ENCODE measurements at regions not wholly inside any gene's neighbourhood (a gene's known extent, or its start where the extent isn't known, plus 50 kb on each side); places are given as distances from the start of the nearest gene placed in this dataset.
A peak's percentile ranks its signal among the peaks of the same experiment; 100 is the strongest.

GRCh38 chr2:173556816-173557215 lies 202.1 kb downstream of the CDCA7 start:
- Histone ChIP-seq H3K27me3 (no peaks in the 10 kb centered on the region), H3K4me1 (no peaks in the 10 kb centered on the region), H3K9me3 (no peaks in the 10 kb centered on the region), H3K36me3 (no peaks in the 10 kb centered on the region), H3K27ac (no peak overlapping the region), H3K9ac (ENCODE audit: low read depth in 2 of 2, low read length in 2 of 2) (no peak overlapping the region), H3K4me3 (no peak overlapping the region)
- TF ChIP-seq CTCF (IDR thresholded peaks at IDR 0.05), result no peak
- DNase-seq, result no peak
- intact Hi-C loops (cut with DNase I), result no loop called here

GRCh38 chr2:173557497-173557896 lies 202.8 kb downstream of the CDCA7 start:
- intact Hi-C loops (cut with DNase I), result no loop called here
- TF ChIP-seq CTCF (IDR thresholded peaks at IDR 0.05), result no peak
- Histone ChIP-seq H3K4me3 (no peak overlapping the region), H3K9ac (ENCODE audit: low read depth in 2 of 2, low read length in 2 of 2) (no peak overlapping the region), H3K36me3 (no peaks in the 10 kb centered on the region), H3K27ac (no peak overlapping the region), H3K4me1 (no peaks in the 10 kb centered on the region), H3K9me3 (no peaks in the 10 kb centered on the region), H3K27me3 (no peaks in the 10 kb centered on the region)
- DNase-seq, result no peak

GRCh38 chr2:173567493-173567892 lies 212.8 kb downstream of the CDCA7 start:
- H3K36me3 ChIP-seq, result no peaks in the 10 kb centered on the region
- no peak overlapping the region for H3K9ac ChIP-seq (ENCODE audit: low read depth in 2 of 2, low read length in 2 of 2)
- H3K27ac ChIP-seq, result no peak overlapping the region
- intact Hi-C loops (cut with DNase I), result loop anchor here (5.0 kb wide), 1 partner anchor 165 kb away; no protein-coding TSS in a partner anchor
- DNase-seq, result no peak
- TF ChIP-seq CTCF (IDR thresholded peaks at IDR 0.05), result no peak
- no peaks in the 10 kb centered on the region for H3K27me3 ChIP-seq
- H3K4me1 ChIP-seq, result no peaks in the 10 kb centered on the region
- no peaks in the 10 kb centered on the region for H3K9me3 ChIP-seq
- H3K4me3 ChIP-seq, result no peak overlapping the region

GRCh38 chr2:173568054-173568453 lies 213.4 kb downstream of the CDCA7 start:
- no peak for TF ChIP-seq CTCF (IDR thresholded peaks at IDR 0.05)
- Histone ChIP-seq H3K9me3 (no peaks in the 10 kb centered on the region), H3K9ac (ENCODE audit: low read depth in 2 of 2, low read length in 2 of 2) (no peak overlapping the region), H3K27me3 (no peaks in the 10 kb centered on the region), H3K4me3 (no peak overlapping the region), H3K4me1 (no peaks in the 10 kb centered on the region), H3K27ac (no peak overlapping the region), H3K36me3 (no peaks in the 10 kb centered on the region)
- intact Hi-C loops (cut with DNase I), result loop anchor here (5.0 kb wide), 1 partner anchor 166 kb away; no protein-coding TSS in a partner anchor
- DNase-seq, result peak; percentile 43

- Histone ChIP-seq H3K27me3 (no peaks in the 10 kb centered on the region), H3K27ac (peak overlapping the region; percentile 31), H3K4me1 (no peaks in the 10 kb centered on the region), H3K9me3 (no peaks in the 10 kb centered on the region), H3K9ac (ENCODE audit: low read depth in 2 of 2, low read length in 2 of 2) (peak overlapping the region in 1 of 2 donors; percentile 28), H3K36me3 (no peaks in the 10 kb centered on the region), H3K4me3 (no peak overlapping the region)
- peak; percentile 11 for TF ChIP-seq CTCF (IDR thresholded peaks at IDR 0.05)
- intact Hi-C loops (cut with DNase I), result loop anchor here (10.0 kb wide), 1 partner anchor 764 kb away; the partner anchor contains the start of gene SP9
- peak; percentile 46 for DNase-seq
Observed at GRCh38 chr2:173571021-173571821, 216.5 kb downstream of the CDCA7 start.

All from colonic mucosa (tissue), 4 donors.